ENCODE measurements at regions not wholly inside any gene's neighbourhood (a gene's known extent, or its start where the extent isn't known, plus 50 kb on each side); places are given as distances from the start of the nearest gene placed in this dataset.
"Not testable (repeated sequence)": the region's sequence is repeated elsewhere in the genome, so short reads cannot be mapped to it uniquely, and the experiment has no call there.

DNA sequence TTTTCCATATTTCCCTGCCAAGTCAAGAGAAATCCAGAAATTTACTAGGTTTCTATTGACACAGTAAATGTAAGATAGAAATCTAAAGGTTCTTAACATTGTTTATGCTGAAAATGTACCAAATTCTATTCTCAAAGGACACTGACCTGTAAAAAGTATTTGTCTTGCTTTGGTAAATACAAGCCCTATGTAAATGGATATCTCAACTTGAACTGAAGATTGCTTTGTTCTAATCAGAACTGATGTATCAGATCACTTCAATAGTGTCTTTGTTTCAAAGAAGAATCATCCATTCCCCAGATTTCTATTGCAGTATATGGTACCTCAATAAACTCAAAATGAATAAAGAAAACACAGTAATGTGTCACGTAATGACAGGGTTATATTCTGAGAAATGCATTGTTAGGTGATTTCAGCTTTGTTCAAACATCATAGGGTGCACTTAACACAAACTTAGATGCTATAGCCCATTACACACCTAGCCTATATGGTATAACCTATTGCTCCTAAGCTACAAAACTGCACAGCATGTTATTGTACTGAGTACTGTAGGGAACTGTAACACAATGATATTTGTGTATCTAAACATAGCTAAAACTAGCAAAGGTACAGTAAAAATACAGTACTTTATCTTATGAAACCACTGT is 143.5 kb upstream of the NECTIN3 start:
- no peak overlapping the region for H3K4me3 Mint-ChIP-seq
- H3K36me3 Mint-ChIP-seq, result no peaks in the 10 kb centered on the region
- H3K27me3 Mint-ChIP-seq, result peaks cover 3 to 23% of the 10 kb centered on the region in 2 donors
- no peaks in the 10 kb centered on the region for H3K9me3 Mint-ChIP-seq
- no peak overlapping the region for H3K27ac Mint-ChIP-seq
- no peaks in the 10 kb centered on the region for H3K4me1 Mint-ChIP-seq (ENCODE audit: low read depth in 2 of 2)
- DNase-seq (ENCODE audit: low spot score) (no peak), ATAC-seq (no peak)

DNA sequence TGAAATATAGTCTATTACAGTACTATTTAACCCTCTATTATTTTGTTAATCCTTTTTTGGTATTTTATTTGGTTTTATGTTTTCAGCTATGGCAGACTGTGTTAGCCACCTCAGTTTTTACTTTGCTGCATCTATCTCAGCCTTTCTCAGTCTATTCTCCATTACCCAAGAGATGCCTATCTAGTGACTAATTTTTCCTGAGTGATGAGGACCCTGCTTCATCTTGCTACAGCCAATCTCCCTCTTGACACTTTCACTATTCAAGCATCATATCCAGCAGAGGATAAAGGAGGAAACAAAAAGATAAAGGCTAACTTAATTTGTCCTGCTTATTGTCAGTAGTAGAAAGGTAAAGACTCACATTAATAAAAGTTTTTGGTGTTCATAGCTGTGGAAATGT is 141.8 kb upstream of the NECTIN3 start:
- Mint-ChIP-seq H3K9me3 (peaks cover 2% of the 10 kb centered on the region), H3K4me1 (ENCODE audit: low read depth in 2 of 2) (no peaks in the 10 kb centered on the region), H3K4me3 (no peak overlapping the region), H3K27ac (no peak overlapping the region), H3K36me3 (no peaks in the 10 kb centered on the region), H3K27me3 (peaks cover 3 to 23% of the 10 kb centered on the region in 2 donors)
- no peak for ATAC-seq
- DNase-seq (ENCODE audit: low spot score), result no peak

GRCh38 chr3:110932567-110932966 is 139.0 kb upstream of the NECTIN3 start:
- ATAC-seq (no peak), DNase-seq (ENCODE audit: low spot score) (no peak)
- Mint-ChIP-seq H3K27me3 (peaks cover 0 to 6% of the 10 kb centered on the region in 2 donors), H3K4me1 (ENCODE audit: low read depth in 2 of 2) (no peaks in the 10 kb centered on the region), H3K27ac (no peak overlapping the region), H3K9me3 (peaks cover 5% of the 10 kb centered on the region), H3K4me3 (no peak overlapping the region), H3K36me3 (no peaks in the 10 kb centered on the region)

DNA sequence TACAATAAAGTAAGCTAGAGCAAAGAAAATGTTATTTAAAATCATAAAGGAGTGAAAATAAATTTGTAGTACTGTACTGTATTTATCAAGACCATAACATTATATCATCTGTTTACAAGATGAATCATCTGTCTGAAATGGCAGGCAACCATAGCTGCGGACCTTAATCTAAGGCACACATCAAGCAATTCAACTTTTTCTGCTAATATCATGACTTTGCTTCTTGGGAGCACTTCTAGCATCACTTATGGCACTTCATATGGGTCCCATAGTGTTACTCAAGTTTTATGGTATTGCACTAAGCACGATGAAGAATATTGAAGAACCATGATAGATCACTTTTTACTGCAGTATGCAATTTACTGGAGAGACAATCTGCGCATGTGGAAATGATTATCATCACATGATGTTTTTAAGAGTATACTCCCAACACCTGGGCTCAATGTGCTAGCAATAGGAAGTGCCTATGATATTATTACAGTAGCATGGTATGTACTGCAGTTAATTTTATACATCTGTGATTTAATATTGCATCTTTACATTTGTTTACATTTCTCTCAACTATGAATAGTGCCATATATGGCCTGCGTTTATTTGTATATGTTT is 137.7 kb upstream of the NECTIN3 start:
- H3K9me3 Mint-ChIP-seq, result peaks cover 5% of the 10 kb centered on the region
- H3K27ac Mint-ChIP-seq, result no peak overlapping the region
- H3K4me3 Mint-ChIP-seq, result no peak overlapping the region
- DNase-seq (ENCODE audit: low spot score), result no peak
- ATAC-seq, result no peak
- peaks cover 0 to 6% of the 10 kb centered on the region in 2 donors for H3K27me3 Mint-ChIP-seq
- H3K4me1 Mint-ChIP-seq (ENCODE audit: low read depth in 2 of 2), result no peaks in the 10 kb centered on the region
- H3K36me3 Mint-ChIP-seq, result no peaks in the 10 kb centered on the region

GRCh38 chr3:110938629-110939028 is 133.0 kb upstream of the NECTIN3 start:
- no peak for DNase-seq (ENCODE audit: low spot score)
- Mint-ChIP-seq H3K4me3 (no peak overlapping the region), H3K27ac (no peak overlapping the region), H3K27me3 (no peaks in the 10 kb centered on the region), H3K36me3 (peaks cover 4% of the 10 kb centered on the region), H3K9me3 (peaks cover 8% of the 10 kb centered on the region), H3K4me1 (ENCODE audit: low read depth in 2 of 2) (no peaks in the 10 kb centered on the region)
- ATAC-seq, result peak in 1 of 2 donors; percentile 66

- Mint-ChIP-seq H3K9me3 (peaks cover 4% of the 10 kb centered on the region), H3K4me1 (ENCODE audit: low read depth in 2 of 2) (no peaks in the 10 kb centered on the region), H3K36me3 (peaks cover 4% of the 10 kb centered on the region), H3K27me3 (no peaks in the 10 kb centered on the region), H3K4me3 (no peak overlapping the region), H3K27ac (no peak overlapping the region)
- ATAC-seq (no peak), DNase-seq (ENCODE audit: low spot score) (no peak)
Measured at GRCh38 chr3:110940055-110940454, 131.6 kb upstream of the NECTIN3 start.

DNA sequence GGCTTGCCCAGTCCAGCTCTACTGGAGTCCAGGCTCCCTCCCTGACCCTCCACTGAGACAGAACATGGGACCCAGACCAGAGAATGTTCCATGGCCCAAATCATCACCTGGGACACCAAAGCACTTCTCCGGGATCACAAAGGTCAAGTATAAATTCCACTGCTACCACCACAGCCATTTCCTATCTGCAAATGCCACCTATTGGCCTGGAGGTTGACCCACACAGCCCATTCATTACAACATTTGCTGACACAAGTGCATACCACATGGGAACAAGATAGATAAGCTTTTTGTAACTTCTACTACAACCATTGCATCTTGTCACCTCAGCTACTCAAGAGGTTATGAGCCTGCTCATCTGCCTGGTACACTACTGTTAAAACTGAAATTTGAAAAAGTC is 126.8 kb upstream of the NECTIN3 start:
- H3K4me3 Mint-ChIP-seq, result no peak overlapping the region
- no peaks in the 10 kb centered on the region for H3K27me3 Mint-ChIP-seq
- no peaks in the 10 kb centered on the region for H3K4me1 Mint-ChIP-seq (ENCODE audit: low read depth in 2 of 2)
- peaks cover 23% of the 10 kb centered on the region for H3K36me3 Mint-ChIP-seq
- ATAC-seq, result no peak
- DNase-seq (ENCODE audit: low spot score), result no peak
- peaks cover 18% of the 10 kb centered on the region for H3K9me3 Mint-ChIP-seq
- no peak overlapping the region for H3K27ac Mint-ChIP-seq

GRCh38 chr3:110946810-110947209 is 124.8 kb upstream of the NECTIN3 start:
- no peak overlapping the region for H3K4me3 Mint-ChIP-seq
- H3K9me3 Mint-ChIP-seq, result peaks cover 16% of the 10 kb centered on the region
- H3K36me3 Mint-ChIP-seq, result peaks cover 23% of the 10 kb centered on the region
- ATAC-seq (no peak), DNase-seq (ENCODE audit: low spot score) (no peak)
- no peaks in the 10 kb centered on the region for H3K27me3 Mint-ChIP-seq
- H3K27ac Mint-ChIP-seq, result no peak overlapping the region
- no peaks in the 10 kb centered on the region for H3K4me1 Mint-ChIP-seq (ENCODE audit: low read depth in 2 of 2)

DNA sequence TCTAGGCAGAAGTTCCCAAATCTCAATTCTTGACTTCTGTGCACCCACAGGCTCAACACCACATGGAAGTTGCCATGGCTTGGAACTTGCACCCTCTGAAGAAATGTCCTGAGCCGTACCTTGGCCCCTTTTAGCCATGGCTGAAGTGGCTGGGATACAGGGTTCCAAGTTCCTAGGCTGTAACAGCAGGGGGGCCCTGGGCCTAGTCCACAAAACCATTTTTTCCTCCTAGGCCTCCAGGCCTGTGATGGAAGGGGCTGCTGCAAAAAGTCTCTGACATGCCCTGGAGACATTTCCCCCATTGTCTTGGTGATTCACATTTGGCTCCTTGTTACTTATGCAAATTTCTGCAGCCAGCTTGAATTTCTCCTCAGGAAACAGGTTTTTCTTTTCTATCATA is 122.4 kb upstream of the NECTIN3 start:
- not testable (repeated sequence) for H3K4me1 Mint-ChIP-seq (ENCODE audit: low read depth in 2 of 2); ATAC-seq; DNase-seq (ENCODE audit: low spot score); H3K27me3 Mint-ChIP-seq; H3K4me3 Mint-ChIP-seq; H3K27ac Mint-ChIP-seq
- Mint-ChIP-seq H3K36me3 (peaks cover 22% of the 10 kb centered on the region), H3K9me3 (peaks cover 17% of the 10 kb centered on the region)

GRCh38 chr3:110955301-110955880 is 116.2 kb upstream of the NECTIN3 start:
- DNase-seq (ENCODE audit: low spot score) (no peak), ATAC-seq (no peak)
- peaks cover 0 to 2% of the 10 kb centered on the region in 2 donors for H3K27me3 Mint-ChIP-seq
- H3K9me3 Mint-ChIP-seq, result peaks cover 5% of the 10 kb centered on the region
- H3K4me1 Mint-ChIP-seq (ENCODE audit: low read depth in 2 of 2), result no peaks in the 10 kb centered on the region
- no peak overlapping the region for H3K4me3 Mint-ChIP-seq
- no peaks in the 10 kb centered on the region for H3K36me3 Mint-ChIP-seq
- no peak overlapping the region for H3K27ac Mint-ChIP-seq

- Mint-ChIP-seq H3K4me1 (ENCODE audit: low read depth in 2 of 2) (no peaks in the 10 kb centered on the region), H3K27ac (no peak overlapping the region), H3K36me3 (no peaks in the 10 kb centered on the region), H3K9me3 (peaks cover 7% of the 10 kb centered on the region), H3K27me3 (peaks cover 0 to 2% of the 10 kb centered on the region in 2 donors), H3K4me3 (no peak overlapping the region)
- ATAC-seq, result no peak
- no peak for DNase-seq (ENCODE audit: low spot score)
Measured at GRCh38 chr3:110956081-110956480, 115.5 kb upstream of the NECTIN3 start.

GRCh38 chr3:110957247-110958025 is 114.2 kb upstream of the NECTIN3 start:
- DNase-seq (ENCODE audit: low spot score) (no peak), ATAC-seq (no peak)
- Mint-ChIP-seq H3K9me3 (peaks cover 9% of the 10 kb centered on the region), H3K4me1 (ENCODE audit: low read depth in 2 of 2) (no peaks in the 10 kb centered on the region), H3K4me3 (no peak overlapping the region), H3K27me3 (peaks cover 0 to 2% of the 10 kb centered on the region in 2 donors), H3K27ac (no peak overlapping the region), H3K36me3 (no peaks in the 10 kb centered on the region)

DNA sequence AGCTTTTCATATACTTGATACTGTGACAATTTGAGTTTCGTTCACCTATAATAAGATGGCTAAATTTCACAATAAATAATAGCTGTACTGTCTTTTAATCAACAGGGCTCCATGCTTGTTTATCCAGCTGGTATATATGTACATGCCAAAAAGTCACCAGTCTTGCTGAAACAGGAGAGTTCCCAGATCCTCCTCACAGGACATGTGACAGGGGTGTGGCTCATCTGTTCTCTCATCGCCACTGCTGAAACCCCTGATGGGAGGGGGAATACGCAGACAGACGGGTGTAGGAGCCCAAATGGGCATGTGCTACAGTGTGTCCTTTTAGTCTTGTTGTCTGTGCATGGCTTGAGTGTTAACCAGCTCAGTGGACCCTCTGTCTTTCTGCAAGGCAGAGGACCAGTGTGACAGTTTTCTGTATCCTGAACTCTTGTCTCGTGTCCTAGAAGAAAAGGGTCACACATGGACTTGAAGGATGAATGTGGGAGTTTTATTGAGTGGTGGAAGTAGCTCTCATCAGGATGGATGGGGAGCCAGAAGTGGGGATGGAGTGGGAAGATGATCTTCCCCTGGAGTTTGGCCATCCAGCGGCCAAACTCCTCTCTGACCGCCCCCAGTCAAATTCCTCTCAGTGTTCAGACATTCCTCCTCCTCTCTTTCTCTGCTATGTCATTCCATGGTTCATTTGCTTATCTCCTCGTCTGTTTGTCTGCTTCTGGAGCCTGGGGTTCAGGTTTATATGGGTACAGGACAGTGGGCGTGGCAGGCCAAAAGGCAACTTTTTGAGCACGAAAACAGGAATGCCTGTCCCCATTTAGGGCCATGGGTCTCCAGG is 113.1 kb upstream of the NECTIN3 start:
- DNase-seq (ENCODE audit: low spot score) (no peak), ATAC-seq (no peak)
- Mint-ChIP-seq H3K27me3 (peaks cover 0 to 2% of the 10 kb centered on the region in 2 donors), H3K4me1 (ENCODE audit: low read depth in 2 of 2) (no peaks in the 10 kb centered on the region), H3K4me3 (no peak overlapping the region), H3K9me3 (peaks cover 7% of the 10 kb centered on the region), H3K36me3 (no peaks in the 10 kb centered on the region), H3K27ac (no peak overlapping the region)
